SK-N-SH (cell line): ENCODE measurements at regions not wholly inside any gene's neighbourhood (a gene's known extent, or its start where the extent isn't known, plus 50 kb on each side); places are given as distances from the start of the nearest gene placed in this dataset.

Source experiments
- CTCF ChIA-PET: fragments of 300-600, 350-600 bp; formaldehyde crosslinking; extraction: SDS; loops from one replicate; lab custom pipeline; 2021; lab: Yijun Ruan, JAX
- POLR2A ChIA-PET: fragments of 350-600 bp; sonication (Branson Sonifier 250); formaldehyde crosslinking; extraction: SDS; loops from one replicate; lab custom pipeline; 2020; ENCODE audit warnings: antibody characterized with exemption, inconsistent platforms; lab: Yijun Ruan, JAX
- DNase-seq: peaks from one replicate; pipeline ENCODE4 v3.0.0; 2012
- H2AFZ ChIP-seq: fragments of 200-600 bp; sonication (generic); 2 replicates; pipeline ENCODE4 v1.8.1; 2016; ENCODE audit warnings: antibody characterized with exemption, mild to moderate bottlenecking, low read depth
- H3F3A ChIP-seq: fragments of 200-600 bp; sonication (generic); replicated peaks from 2 replicates; pipeline ENCODE3; 2016; ENCODE audit warnings: antibody characterized with exemption, mild to moderate bottlenecking; ENCODE audit not compliant: insufficient read depth
- H3K27ac ChIP-seq, 2 experiments: fragments of 200-500 bp in 1 of 2; fragments of 200-600 bp in 1 of 2; sonication (Bioruptor generic) in 1 of 2; sonication (generic), shearing (Covaris generic) in 1 of 2; 2 replicates each; pipeline versions ENCODE4 v1.5.1 to v1.6.1; 2014 to 2016; ENCODE audit warnings: low read depth in 2 of 2, inconsistent platforms in 1 of 2, low read length in 1 of 2, mild to moderate bottlenecking in 1 of 2, mixed read lengths in 1 of 2
- H3K27me3 ChIP-seq: fragments of 200-600 bp; sonication (generic), shearing (Covaris generic); 2 replicates; pipeline ENCODE4 v1.6.1; 2016; ENCODE audit warnings: mixed run types; ENCODE audit not compliant: insufficient read depth
- H3K36me3 ChIP-seq, 2 experiments: fragments of 200-500 bp in 1 of 2; fragments of 200-600 bp in 1 of 2; sonication (Bioruptor generic) in 1 of 2; sonication (generic) in 1 of 2; replicated peaks in 1 of 2; 2 replicates each; pipeline versions ENCODE3 to v1.5.1; 2014 to 2016; ENCODE audit warnings: low read length in 1 of 2, mild to moderate bottlenecking in 1 of 2; ENCODE audit not compliant: insufficient read depth in 2 of 2, control insufficient read depth in 1 of 2
- H3K4me1 ChIP-seq, 2 experiments: fragments of 200-500 bp in 1 of 2; fragments of 200-600 bp in 1 of 2; sonication (Bioruptor generic) in 1 of 2; sonication (generic), shearing (Covaris generic) in 1 of 2; 2 replicates each; pipeline versions ENCODE4 v1.5.1 to v1.6.1; 2014 to 2016; ENCODE audit warnings: low read depth in 1 of 2, low read length in 1 of 2, mixed run types in 1 of 2; ENCODE audit not compliant: insufficient read depth in 2 of 2, control insufficient read depth in 1 of 2
- H3K4me2 ChIP-seq: fragments of 200-600 bp; sonication (generic), shearing (Covaris generic); 2 replicates; pipeline ENCODE4 v1.6.1; 2017; ENCODE audit warnings: mixed run types
- H3K4me3 ChIP-seq, 2 experiments: fragments of 200-500 bp in 1 of 2; fragments of 200-600 bp in 1 of 2; sonication (Bioruptor generic) in 1 of 2; sonication (generic), shearing (Covaris generic) in 1 of 2; 2 replicates each; pipeline versions ENCODE4 v1.5.1 to v1.8.1; 2014 to 2016; ENCODE audit warnings: low read depth in 2 of 2, inconsistent platforms in 1 of 2, low read length in 1 of 2, mild to moderate bottlenecking in 1 of 2, mixed read lengths in 1 of 2, moderate library complexity in 1 of 2
- H3K79me2 ChIP-seq: fragments of 200-600 bp; sonication (generic); 2 replicates; pipeline ENCODE4 v1.8.1; 2017; ENCODE audit warnings: mild to moderate bottlenecking; ENCODE audit not compliant: insufficient read depth
- H3K9ac ChIP-seq: fragments of 200-600 bp; sonication (generic); 2 replicates; pipeline ENCODE4 v1.6.1; 2017; ENCODE audit warnings: mixed run types
- H3K9me2 ChIP-seq: fragments of 200-600 bp; sonication (generic); 2 replicates; pipeline ENCODE4 v1.6.1; 2017; ENCODE audit warnings: mixed run types
- H3K9me3 ChIP-seq: fragments of 200-600 bp; sonication (generic); 2 replicates; pipeline ENCODE4 v1.6.1; 2017; ENCODE audit warnings: mixed run types, mild to moderate bottlenecking, moderate library complexity
- H4K20me1 ChIP-seq: fragments of 200-600 bp; sonication (generic); 2 replicates; pipeline ENCODE4 v1.6.1; 2017; ENCODE audit warnings: mild to moderate bottlenecking, mixed run types; ENCODE audit not compliant: insufficient read depth
- CTCF ChIP-seq: fragments of 200-600 bp; sonication (generic); IDR thresholded peaks from 2 replicates; pipeline ENCODE4 v1.6.1; 2017; ENCODE audit warnings: antibody characterized with exemption, mild to moderate bottlenecking, moderate library complexity
- EP300 ChIP-seq, 2 experiments: IDR thresholded peaks; 2 replicates each; pipeline versions ENCODE4 v1.4.0 to v1.6.1; 2012; ENCODE audit warnings: borderline replicate concordance in 1 of 2, low read depth in 1 of 2, low read length in 1 of 2
- GABPA ChIP-seq: IDR thresholded peaks from 2 replicates; pipeline ENCODE4 v1.4.0; 2012; ENCODE audit warnings: low read depth, mild to moderate bottlenecking
- GATA2 ChIP-seq: sonication (generic); formaldehyde crosslinking; IDR thresholded peaks from 2 replicates; pipeline ENCODE4 v1.5.0; 2020; ENCODE audit warnings: mild to moderate bottlenecking, missing genetic modification reagents
- IRF3 ChIP-seq: fragments of 150-350 bp; IDR thresholded peaks from 2 replicates; pipeline ENCODE4 v1.6.1; 2016; ENCODE audit warnings: mild to moderate bottlenecking, low read depth, low read length
- JUND ChIP-seq: IDR thresholded peaks from 2 replicates; pipeline ENCODE4 v1.4.0; 2012
- MEF2A ChIP-seq: IDR thresholded peaks from 2 replicates; pipeline ENCODE4 v1.4.0; 2012; ENCODE audit warnings: low read depth, borderline replicate concordance
- MXI1 ChIP-seq: IDR thresholded peaks from 2 replicates; pipeline ENCODE4 v1.6.1; 2012; ENCODE audit warnings: mild to moderate bottlenecking, low read depth, low read length, improper control_type of control experiment
- NFIC ChIP-seq: IDR thresholded peaks from 2 replicates; pipeline ENCODE4 v1.4.0; 2012; ENCODE audit warnings: borderline replicate concordance
- POLR2AphosphoS5 ChIP-seq: IDR thresholded peaks from 2 replicates; pipeline ENCODE4 v1.6.1; 2012; ENCODE audit warnings: low read depth, low read length
- REST ChIP-seq: IDR thresholded peaks from 2 replicates; pipeline ENCODE4 v1.6.1; 2012; ENCODE audit warnings: mild to moderate bottlenecking, low read depth, low read length, moderate library complexity
- RFX5 ChIP-seq: IDR thresholded peaks from 2 replicates; pipeline ENCODE4 v1.6.1; 2012; ENCODE audit warnings: mild to moderate bottlenecking, improper control_type of control experiment, low read length
- SIN3A ChIP-seq: IDR thresholded peaks from 2 replicates; pipeline ENCODE4 v1.6.1; 2012; ENCODE audit warnings: low read depth, mild to moderate bottlenecking, low read length, moderate library complexity, borderline replicate concordance
- SMC3 ChIP-seq: IDR thresholded peaks from 2 replicates; pipeline ENCODE4 v1.6.1; 2012; ENCODE audit warnings: low read depth, low read length, improper control_type of control experiment
- TAF1 ChIP-seq: IDR thresholded peaks from 2 replicates; pipeline ENCODE4 v1.6.1; 2012; ENCODE audit warnings: low read depth, mild to moderate bottlenecking, low read length, moderate library complexity, borderline replicate concordance
- TCF12 ChIP-seq: IDR thresholded peaks from 2 replicates; pipeline ENCODE4 v1.4.0; 2012
- USF1 ChIP-seq: IDR thresholded peaks from 2 replicates; pipeline ENCODE4 v1.4.0; 2012; ENCODE audit warnings: low read depth, borderline replicate concordance
- USF2 ChIP-seq: fragments of 150-350 bp; IDR thresholded peaks from 2 replicates; pipeline ENCODE4 v1.6.1; 2017; ENCODE audit warnings: antibody characterized with exemption, low read length, low read depth, borderline replicate concordance
- ZBTB33 ChIP-seq: IDR thresholded peaks from 2 replicates; pipeline ENCODE4 v1.4.0; 2012; ENCODE audit warnings: low read depth, borderline replicate concordance

GRCh38 chr2:154608438-154608837 is 90.1 kb upstream of the KCNJ3 start:
- Histone ChIP-seq H4K20me1 (no peaks in the 10 kb centered on the region), H3F3A (no peaks in the 10 kb centered on the region), H3K9me3 (no peaks in the 10 kb centered on the region), H2AFZ (no peak overlapping the region), H3K36me3 (no peaks in the 10 kb centered on the region), H3K4me1 (no peaks in the 10 kb centered on the region), H3K4me2 (no peak overlapping the region), H3K27ac (no peak overlapping the region), H3K27me3 (no peaks in the 10 kb centered on the region), H3K4me3 (no peak overlapping the region), H3K79me2 (no peaks in the 10 kb centered on the region), H3K9ac (no peak overlapping the region), H3K9me2 (no peaks in the 10 kb centered on the region)
- no peak for DNase-seq
- CTCF ChIA-PET: interaction anchor here (1.6 to 2.3 kb wide), 2 partner anchors 15 kb away, joined by 5 to 10 read pairs; no protein-coding TSS in a partner anchor
- POLR2A ChIA-PET: no interaction called here
- TF ChIP-seq GABPA (no peak), NFIC (no peak), USF2 (no peak), TAF1 (no peak), RFX5 (no peak), MXI1 (no peak), JUND (no peak), POLR2AphosphoS5 (no peak), EP300 (IDR thresholded peaks at IDR 0.05; ENCODE audit: borderline replicate concordance in 1 of 2, low read depth in 1 of 2, low read length in 1 of 2) (no peak), TCF12 (no peak), MEF2A (no peak), ZBTB33 (no peak), REST (no peak), SMC3 (no peak), SIN3A (no peak), USF1 (no peak), CTCF (no peak), IRF3 (no peak), GATA2 (CRISPR knock-in tag) (no peak)
